Activated CD8-positive, alpha-beta T cell treated with anti-CD3 and anti-CD28 coated beads for 36 hours (primary cell): ENCODE measurements at regions not wholly inside any gene's neighbourhood (a gene's known extent, or its start where the extent isn't known, plus 50 kb on each side); places are given as distances from the start of the nearest gene placed in this dataset.

ENCODE experiments used
- ATAC-seq: fragments of 200-7000 bp; cut with Tn5 transposase; one replicate; pipeline ENCODE4 v1.10.0; 2021; ENCODE audit warnings: mild to moderate bottlenecking, moderate library complexity
- CTCF ChIA-PET: fragments of 350-600 bp; sonication (Branson Sonifier 250); formaldehyde crosslinking; loops from one replicate; lab custom pipeline; 2021; ENCODE audit warnings: antibody characterized with exemption; lab: Charles Lee
- POLR2A ChIA-PET: fragments of 350-600 bp; sonication (Branson Sonifier 250); formaldehyde crosslinking; loops from one replicate; lab custom pipeline; 2021; ENCODE audit warnings: antibody characterized with exemption; lab: Charles Lee
- DNase-seq: peaks from one replicate; pipeline ENCODE4 v3.0.0-alpha.2; 2020
- H3K27ac Mint-ChIP-seq: one replicate; pipeline ENCODE4 v1.8.0; 2021; ENCODE audit warnings: mild to moderate bottlenecking, mixed read lengths
- H3K27me3 Mint-ChIP-seq: one replicate; pipeline ENCODE4 v1.8.0; 2021; ENCODE audit warnings: mixed read lengths
- H3K36me3 Mint-ChIP-seq: one replicate; pipeline ENCODE4 v1.8.0; 2021; ENCODE audit warnings: low read depth, mixed read lengths
- H3K4me1 Mint-ChIP-seq: one replicate; pipeline ENCODE4 v1.8.0; 2021; ENCODE audit warnings: low read depth, mixed read lengths
- H3K4me3 Mint-ChIP-seq: one replicate; pipeline ENCODE4 v1.8.0; 2021; ENCODE audit warnings: mild to moderate bottlenecking, moderate library complexity, mixed read lengths
- H3K9me3 Mint-ChIP-seq: one replicate; pipeline ENCODE4 v1.8.0; 2021; ENCODE audit warnings: mixed read lengths
- CTCF ChIP-seq: fragments of 200-600 bp; IDR thresholded peaks from one replicate; pipeline ENCODE4 v1.8.0; 2022; ENCODE audit warnings: antibody characterized with exemption, mild to moderate bottlenecking
- intact Hi-C: fragments of 100-400 bp; cut with micrococcal nuclease; formaldehyde crosslinking; loops from one replicate; pipeline ENCODE4 v1.10.0; 2022

GRCh38 chr10:78331391-78331922 is 297.8 kb downstream of the RPS24 start:
- Mint-ChIP-seq H3K27me3 (peaks cover 3% of the 10 kb centered on the region), H3K4me1 (no peaks in the 10 kb centered on the region), H3K27ac (no peak overlapping the region), H3K9me3 (peaks cover 5% of the 10 kb centered on the region), H3K4me3 (no peak overlapping the region), H3K36me3 (peaks cover 2% of the 10 kb centered on the region)
- ChIA-PET POLR2A (no interaction called here), CTCF (no interaction called here)
- no peak for DNase-seq
- intact Hi-C loops = no loop called here
- TF ChIP-seq CTCF = no peak
- ATAC-seq = no peak

- ChIA-PET POLR2A (no interaction called here), CTCF (no interaction called here)
- DNase-seq (no peak), ATAC-seq (no peak)
- Mint-ChIP-seq H3K4me1 (no peaks in the 10 kb centered on the region), H3K4me3 (no peak overlapping the region), H3K27me3 (peaks cover 3% of the 10 kb centered on the region), H3K9me3 (peaks cover 3% of the 10 kb centered on the region), H3K36me3 (no peaks in the 10 kb centered on the region), H3K27ac (no peak overlapping the region)
- TF ChIP-seq CTCF = no peak
- intact Hi-C loops = no loop called here
Measured at GRCh38 chr10:78332012-78332411, 298.3 kb downstream of the RPS24 start.

- TF ChIP-seq CTCF = no peak
- Mint-ChIP-seq H3K9me3 (no peaks in the 10 kb centered on the region), H3K36me3 (no peaks in the 10 kb centered on the region), H3K4me3 (no peak overlapping the region), H3K27ac (no peak overlapping the region), H3K27me3 (peaks cover 3% of the 10 kb centered on the region), H3K4me1 (no peaks in the 10 kb centered on the region)
- ChIA-PET CTCF (no interaction called here), POLR2A (no interaction called here)
- DNase-seq (no peak), ATAC-seq (no peak)
- intact Hi-C loops = no loop called here
Measured at GRCh38 chr10:78332657-78333056, 299.0 kb downstream of the RPS24 start.

- peaks cover 3% of the 10 kb centered on the region for H3K27me3 Mint-ChIP-seq
- no peaks in the 10 kb centered on the region for H3K4me1 Mint-ChIP-seq
- H3K27ac Mint-ChIP-seq = no peak overlapping the region
- intact Hi-C loops = no loop called here
- ATAC-seq = no peak
- no peaks in the 10 kb centered on the region for H3K36me3 Mint-ChIP-seq
- CTCF ChIA-PET = no interaction called here
- H3K9me3 Mint-ChIP-seq = no peaks in the 10 kb centered on the region
- no peak overlapping the region for H3K4me3 Mint-ChIP-seq
- DNase-seq = no peak
- TF ChIP-seq CTCF = no peak
- POLR2A ChIA-PET = no interaction called here
Measured at GRCh38 chr10:78333362-78334143, 299.9 kb downstream of the RPS24 start.

- no peak for DNase-seq
- intact Hi-C loops = no loop called here
- CTCF ChIA-PET = interaction anchor here (0.8 kb wide), 1 partner anchor 11 kb away, joined by 3 read pairs; no protein-coding TSS in a partner anchor
Measured at GRCh38 chr10:78335371-78335690, 301.7 kb downstream of the RPS24 start.

More at GRCh38 chr10:78335371-78335690, 301.7 kb downstream of the RPS24 start:
- POLR2A ChIA-PET = no interaction called here
- H3K36me3 Mint-ChIP-seq = no peaks in the 10 kb centered on the region
- H3K27ac Mint-ChIP-seq = no peak overlapping the region
- no peak for ATAC-seq
- H3K4me3 Mint-ChIP-seq = no peak overlapping the region
- peaks cover 3% of the 10 kb centered on the region for H3K27me3 Mint-ChIP-seq
- TF ChIP-seq CTCF = no peak
- no peaks in the 10 kb centered on the region for H3K9me3 Mint-ChIP-seq
- no peaks in the 10 kb centered on the region for H3K4me1 Mint-ChIP-seq
